HEK293T (cell line): ENCODE measurements at regions not wholly inside any gene's neighbourhood (a gene's known extent, or its start where the extent isn't known, plus 50 kb on each side); places are given as distances from the start of the nearest gene placed in this dataset.
"Not testable (repeated sequence)": the region's sequence is repeated elsewhere in the genome, so short reads cannot be mapped to it uniquely, and the experiment has no call there.

Experiments
- CTCF ChIA-PET: fragments of 350-600 bp; formaldehyde crosslinking; extraction: SDS; loops from one replicate; lab custom pipeline; 2021; ENCODE audit warnings: antibody characterized with exemption, inconsistent platforms; lab: Yijun Ruan, JAX
- POLR2A ChIA-PET: fragments of 350-600 bp; formaldehyde crosslinking; extraction: SDS; loops from one replicate; lab custom pipeline; 2020; ENCODE audit warnings: antibody characterized with exemption, inconsistent platforms; lab: Yijun Ruan, JAX
- DNase-seq: peaks from one replicate; pipeline ENCODE4 v3.0.0; 2012; ENCODE audit warnings: mixed read lengths; ENCODE audit errors: extremely low spot score
- ARNT ChIP-seq: fragments of 450-650 bp; IDR thresholded peaks from 2 replicates; pipeline ENCODE4 v1.6.1; 2017; ENCODE audit warnings: mild to moderate bottlenecking
- BHLHE40 ChIP-seq: fragments of 450-650 bp; IDR thresholded peaks from 2 replicates; pipeline ENCODE4 v1.6.1; 2016; ENCODE audit warnings: mild to moderate bottlenecking, moderate library complexity, borderline replicate concordance
- CTBP1 ChIP-seq: fragments of 450-650 bp; IDR thresholded peaks from 2 replicates; pipeline ENCODE4 v1.6.1; 2016; ENCODE audit warnings: borderline replicate concordance
- ELF4 ChIP-seq: fragments of 450-650 bp; IDR thresholded peaks from 2 replicates; pipeline ENCODE4 v1.6.1; 2017; ENCODE audit warnings: antibody characterized with exemption
- FOXA1 ChIP-seq: fragments of 450-650 bp; IDR thresholded peaks from 2 replicates; pipeline ENCODE4 v1.6.1; 2016; ENCODE audit warnings: mild to moderate bottlenecking
- FOXK2 ChIP-seq: fragments of 450-650 bp; IDR thresholded peaks from 2 replicates; pipeline ENCODE4 v1.6.1; 2016; ENCODE audit warnings: mild to moderate bottlenecking
- FOXM1 ChIP-seq: fragments of 450-650 bp; IDR thresholded peaks from 2 replicates; pipeline ENCODE4 v1.6.1; 2017; ENCODE audit warnings: mild to moderate bottlenecking, borderline replicate concordance
- HDGF ChIP-seq: fragments of 450-650 bp; IDR thresholded peaks from 2 replicates; pipeline ENCODE4 v1.6.1; 2017; ENCODE audit warnings: antibody characterized with exemption, borderline replicate concordance
- L3MBTL2 ChIP-seq: fragments of 450-650 bp; conservative IDR thresholded peaks from 2 replicates; pipeline ENCODE4 v1.6.1; 2016; ENCODE audit warnings: mild to moderate bottlenecking
- LEF1 ChIP-seq: fragments of 450-650 bp; IDR thresholded peaks from 2 replicates; pipeline ENCODE4 v1.6.1; 2017; ENCODE audit warnings: mild to moderate bottlenecking, borderline replicate concordance
- NFRKB ChIP-seq: fragments of 450-650 bp; IDR thresholded peaks from 2 replicates; pipeline ENCODE4 v1.6.1; 2016; ENCODE audit warnings: mild to moderate bottlenecking, moderate library complexity
- PKNOX1 ChIP-seq: fragments of 450-650 bp; IDR thresholded peaks from 2 replicates; pipeline ENCODE4 v1.6.1; 2016
- SP1 ChIP-seq: fragments of 450-650 bp; IDR thresholded peaks from 2 replicates; pipeline ENCODE4 v1.6.1; 2017
- SUZ12 ChIP-seq: fragments of 450-650 bp; IDR thresholded peaks from 2 replicates; pipeline ENCODE4 v1.6.1; 2016; ENCODE audit warnings: mild to moderate bottlenecking
- TARDBP ChIP-seq: fragments of 450-650 bp; IDR thresholded peaks from 2 replicates; pipeline ENCODE4 v1.6.1; 2016
- ZNF384 ChIP-seq: fragments of 450-650 bp; IDR thresholded peaks from 2 replicates; pipeline ENCODE4 v1.6.1; 2016

- CTCF ChIA-PET, result no interaction called here
- POLR2A ChIA-PET, result no interaction called here
- no peak for DNase-seq
- TF ChIP-seq CTBP1 (no peak), ZNF384 (no peak), SP1 (no peak), BHLHE40 (no peak), LEF1 (no peak), FOXM1 (no peak)
Measured at GRCh38 chr4:181896614-181897013, 346.6 kb upstream of the TENM3 start.

GRCh38 chr4:181897935-181898334 lies 345.3 kb upstream of the TENM3 start:
- ChIA-PET POLR2A (no interaction called here), CTCF (no interaction called here)
- DNase-seq, result no peak
- TF ChIP-seq TARDBP (no peak), SP1 (no peak)

- DNase-seq, POLR2A ChIA-PET, CTCF ChIA-PET: not testable (repeated sequence)
Measured at GRCh38 chr4:181902404-181902803, 340.8 kb upstream of the TENM3 start.

- POLR2A ChIA-PET, result no interaction called here
- TF ChIP-seq PKNOX1 (no peak), CTBP1 (no peak), SP1 (no peak), LEF1 (no peak), FOXK2 (no peak), ARNT (no peak), FOXM1 (no peak)
- DNase-seq, result no peak
- CTCF ChIA-PET, result interaction anchor here (0.7 kb wide), 1 partner anchor 197 kb away, joined by 3 read pairs; no protein-coding TSS in a partner anchor
Measured at GRCh38 chr4:181905708-181906107, 337.5 kb upstream of the TENM3 start.

- DNase-seq, result no peak
- ChIA-PET CTCF (no interaction called here), POLR2A (no interaction called here)
- TF ChIP-seq SP1 (no peak), HDGF (no peak), L3MBTL2 (no peak), CTBP1 (no peak), LEF1 (no peak), NFRKB (no peak), ZNF384 (no peak), SUZ12 (no peak), ELF4 (no peak), BHLHE40 (no peak), ARNT (no peak), PKNOX1 (no peak), FOXA1 (no peak), FOXK2 (no peak), FOXM1 (no peak), TARDBP (no peak)
Measured at GRCh38 chr4:181908168-181908567, 335.0 kb upstream of the TENM3 start.

GRCh38 chr4:181909368-181909767 lies 333.8 kb upstream of the TENM3 start:
- no peak for DNase-seq
- no peak for TF ChIP-seq SUZ12
- no peak for TF ChIP-seq BHLHE40
- TF ChIP-seq LEF1, result no peak
- TF ChIP-seq CTBP1, result no peak
- TF ChIP-seq ELF4, result no peak
- TF ChIP-seq FOXM1, result no peak
- no peak for TF ChIP-seq ZNF384
- TF ChIP-seq PKNOX1, result no peak
- no peak for TF ChIP-seq FOXA1
- no peak for TF ChIP-seq TARDBP
- no peak for TF ChIP-seq NFRKB
- TF ChIP-seq L3MBTL2, result no peak
- TF ChIP-seq FOXK2, result no peak
- no peak for TF ChIP-seq HDGF
- TF ChIP-seq ARNT, result no peak
- no peak for TF ChIP-seq SP1
- ChIA-PET POLR2A (no interaction called here), CTCF (no interaction called here)

GRCh38 chr4:181911420-181911819 lies 331.8 kb upstream of the TENM3 start:
- CTCF ChIA-PET, result interaction anchor here (0.7 kb wide), 1 partner anchor 326 kb away, joined by 3 read pairs; no protein-coding TSS in a partner anchor
- POLR2A ChIA-PET, result no interaction called here
- DNase-seq, result no peak
- TF ChIP-seq FOXA1 (no peak), SUZ12 (no peak), LEF1 (no peak), ELF4 (no peak), ARNT (no peak), ZNF384 (no peak), SP1 (no peak), NFRKB (no peak), HDGF (no peak), PKNOX1 (no peak), FOXM1 (no peak), TARDBP (no peak), BHLHE40 (no peak), CTBP1 (no peak), FOXK2 (no peak), L3MBTL2 (no peak)
